Left ventricle myocardium inferior (tissue), 1 donor: ENCODE measurements at regions not wholly inside any gene's neighbourhood (a gene's known extent, or its start where the extent isn't known, plus 50 kb on each side); places are given as distances from the start of the nearest gene placed in this dataset.

Experiments used
- DNase-seq: peaks from one replicate; pipeline ENCODE4 v3.0.0-alpha.2; 2020
- H3K27ac ChIP-seq: fragments of 200-600 bp; replicated peaks from 2 replicates; pipeline ENCODE4 v1.8.0; 2021
- H3K27me3 ChIP-seq: fragments of 200-600 bp; 2 replicates; pipeline ENCODE4 v1.8.0; 2021; ENCODE audit warnings: low read depth
- H3K36me3 ChIP-seq: fragments of 200-600 bp; 2 replicates; pipeline ENCODE4 v1.8.0; 2021
- H3K4me1 ChIP-seq: fragments of 200-600 bp; 2 replicates; pipeline ENCODE4 v1.8.0; 2021
- H3K4me3 ChIP-seq: fragments of 200-600 bp; 2 replicates; pipeline ENCODE4 v1.8.0; 2021; ENCODE audit warnings: mild to moderate bottlenecking, moderate library complexity
- H3K9me3 ChIP-seq: fragments of 200-600 bp; replicated peaks from 2 replicates; pipeline ENCODE4 v1.8.0; 2021
- intact Hi-C: fragments of 100-400 bp; cut with micrococcal nuclease; formaldehyde crosslinking; loops from one replicate; pipeline ENCODE4 v1.11.0; 2022
- TF ChIP-seq, protein P1 (sequence below): fragments of 200-600 bp; IDR thresholded peaks from 2 replicates; pipeline ENCODE4 v1.8.0; 2021; ENCODE audit warnings: antibody characterized with exemption, mild to moderate bottlenecking, borderline replicate concordance
- donor health status: DM: no; HTN: yes; CAD: no; lungs with severe emphysema.

DNA sequence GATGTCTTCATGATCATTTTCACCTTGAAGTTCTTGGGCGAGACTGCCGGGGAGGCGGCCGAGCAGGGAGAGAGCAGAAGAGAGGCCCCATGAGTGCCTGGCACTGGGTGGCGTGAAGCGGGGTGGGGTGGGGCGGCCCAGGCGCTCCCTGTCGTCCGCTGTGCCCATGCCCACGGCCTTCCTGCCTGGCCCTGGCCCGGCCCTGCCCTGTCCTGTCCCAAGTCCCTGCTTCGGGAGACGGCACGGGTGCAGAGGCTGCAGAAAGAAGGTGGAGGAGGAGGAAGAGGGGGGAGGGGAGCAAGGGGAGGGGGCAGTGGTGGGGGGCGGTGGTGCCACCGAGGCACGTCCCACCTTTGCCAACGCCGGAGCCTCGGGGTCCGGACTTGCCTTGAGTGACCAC, 118.4 kb downstream of the PTPRS start:
- no peak for DNase-seq
- H3K9me3 ChIP-seq = no peaks in the 10 kb centered on the region
- no peaks in the 10 kb centered on the region for H3K27me3 ChIP-seq

GRCh38 chr19:5220866-5221265, 119.7 kb downstream of the PTPRS start:
- no peaks in the 10 kb centered on the region for H3K27me3 ChIP-seq
- H3K4me3 ChIP-seq = no peak overlapping the region
- H3K9me3 ChIP-seq = no peaks in the 10 kb centered on the region
- DNase-seq = no peak
- no peak overlapping the region for H3K27ac ChIP-seq
- peaks cover 71% of the 10 kb centered on the region for H3K36me3 ChIP-seq
- no peaks in the 10 kb centered on the region for H3K4me1 ChIP-seq
- intact Hi-C loops = no loop called here
- TF ChIP-seq, protein P1, sequence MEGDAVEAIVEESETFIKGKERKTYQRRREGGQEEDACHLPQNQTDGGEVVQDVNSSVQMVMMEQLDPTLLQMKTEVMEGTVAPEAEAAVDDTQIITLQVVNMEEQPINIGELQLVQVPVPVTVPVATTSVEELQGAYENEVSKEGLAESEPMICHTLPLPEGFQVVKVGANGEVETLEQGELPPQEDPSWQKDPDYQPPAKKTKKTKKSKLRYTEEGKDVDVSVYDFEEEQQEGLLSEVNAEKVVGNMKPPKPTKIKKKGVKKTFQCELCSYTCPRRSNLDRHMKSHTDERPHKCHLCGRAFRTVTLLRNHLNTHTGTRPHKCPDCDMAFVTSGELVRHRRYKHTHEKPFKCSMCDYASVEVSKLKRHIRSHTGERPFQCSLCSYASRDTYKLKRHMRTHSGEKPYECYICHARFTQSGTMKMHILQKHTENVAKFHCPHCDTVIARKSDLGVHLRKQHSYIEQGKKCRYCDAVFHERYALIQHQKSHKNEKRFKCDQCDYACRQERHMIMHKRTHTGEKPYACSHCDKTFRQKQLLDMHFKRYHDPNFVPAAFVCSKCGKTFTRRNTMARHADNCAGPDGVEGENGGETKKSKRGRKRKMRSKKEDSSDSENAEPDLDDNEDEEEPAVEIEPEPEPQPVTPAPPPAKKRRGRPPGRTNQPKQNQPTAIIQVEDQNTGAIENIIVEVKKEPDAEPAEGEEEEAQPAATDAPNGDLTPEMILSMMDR = no peak

More for the DNA sequence above, 118.4 kb downstream of the PTPRS start:
- no peak overlapping the region for H3K27ac ChIP-seq
- H3K4me1 ChIP-seq = no peaks in the 10 kb centered on the region
- intact Hi-C loops = no loop called here
- H3K4me3 ChIP-seq = no peak overlapping the region
- TF ChIP-seq, protein P1 = no peak
- H3K36me3 ChIP-seq = peaks cover 58% of the 10 kb centered on the region

DNA sequence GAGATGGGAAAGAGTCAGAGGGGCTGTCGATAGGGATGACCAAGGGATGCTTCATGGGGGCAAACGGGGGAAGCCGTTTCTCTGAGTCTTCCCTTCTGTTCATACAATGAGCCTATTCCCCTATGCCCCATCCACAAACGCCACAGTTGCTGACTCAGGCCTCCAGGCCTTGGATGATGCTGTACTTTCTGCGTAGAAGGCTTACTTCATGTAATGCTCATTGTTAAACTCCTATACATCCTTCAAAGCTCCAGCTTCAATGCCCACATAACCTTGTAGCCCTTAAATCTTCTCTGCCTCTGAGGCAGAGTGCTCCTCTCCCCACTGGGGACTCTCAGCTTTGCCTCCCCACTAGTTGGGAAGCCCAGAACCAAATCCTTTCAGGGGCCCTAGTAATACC, 120.3 kb downstream of the PTPRS start:
- H3K27ac ChIP-seq = no peak overlapping the region

DNA sequence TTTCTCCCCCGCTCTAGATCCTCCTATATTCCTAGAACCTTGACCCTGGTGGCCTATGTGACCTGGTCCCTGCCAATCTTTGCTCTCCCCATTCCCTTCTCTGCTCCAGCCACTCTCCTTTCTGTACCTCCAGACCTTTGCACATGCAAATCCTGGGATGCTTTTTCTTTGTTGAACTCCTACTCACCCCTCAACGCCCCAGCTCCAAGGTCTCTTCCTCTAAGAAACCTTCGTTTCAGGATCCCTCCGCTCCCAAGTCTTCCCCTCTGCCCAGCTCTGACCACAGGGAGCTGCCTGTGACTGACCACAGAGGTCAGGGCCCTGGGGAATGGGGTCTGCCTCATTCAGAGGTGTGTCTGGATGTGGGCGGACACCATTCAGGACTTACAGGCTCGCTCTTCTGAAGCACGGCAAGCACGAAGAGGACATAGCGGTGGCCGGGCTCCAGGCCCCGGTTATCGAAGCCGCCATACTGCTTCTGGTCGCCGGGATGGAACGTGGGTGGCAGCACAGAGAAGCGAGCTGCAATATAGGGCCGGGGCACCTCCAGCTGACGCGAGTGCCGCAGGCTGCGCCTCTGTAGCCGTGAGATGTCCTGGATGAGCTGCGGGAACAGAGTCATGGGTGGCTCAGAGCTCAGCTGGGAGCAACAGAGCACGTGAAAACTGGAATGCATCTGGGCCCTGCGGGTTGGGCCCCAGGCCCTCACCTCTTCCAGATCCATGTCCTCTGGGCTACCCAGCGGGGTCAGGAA, 120.9 kb downstream of the PTPRS start:
- no peaks in the 10 kb centered on the region for H3K27me3 ChIP-seq
- intact Hi-C loops = no loop called here
- TF ChIP-seq, protein P1 = no peak
- H3K9me3 ChIP-seq = no peaks in the 10 kb centered on the region
- DNase-seq = no peak
- peaks cover 82% of the 10 kb centered on the region for H3K36me3 ChIP-seq
- no peak overlapping the region for H3K4me3 ChIP-seq
- H3K4me1 ChIP-seq = no peaks in the 10 kb centered on the region
- H3K27ac ChIP-seq = no peak overlapping the region

More for the DNA sequence above, 120.3 kb downstream of the PTPRS start:
- no peak for DNase-seq
- TF ChIP-seq, protein P1 = no peak
- intact Hi-C loops = no loop called here
- H3K36me3 ChIP-seq = peaks cover 76% of the 10 kb centered on the region
- H3K27me3 ChIP-seq = no peaks in the 10 kb centered on the region
- no peak overlapping the region for H3K4me3 ChIP-seq
- H3K4me1 ChIP-seq = no peaks in the 10 kb centered on the region
- H3K9me3 ChIP-seq = no peaks in the 10 kb centered on the region

DNA sequence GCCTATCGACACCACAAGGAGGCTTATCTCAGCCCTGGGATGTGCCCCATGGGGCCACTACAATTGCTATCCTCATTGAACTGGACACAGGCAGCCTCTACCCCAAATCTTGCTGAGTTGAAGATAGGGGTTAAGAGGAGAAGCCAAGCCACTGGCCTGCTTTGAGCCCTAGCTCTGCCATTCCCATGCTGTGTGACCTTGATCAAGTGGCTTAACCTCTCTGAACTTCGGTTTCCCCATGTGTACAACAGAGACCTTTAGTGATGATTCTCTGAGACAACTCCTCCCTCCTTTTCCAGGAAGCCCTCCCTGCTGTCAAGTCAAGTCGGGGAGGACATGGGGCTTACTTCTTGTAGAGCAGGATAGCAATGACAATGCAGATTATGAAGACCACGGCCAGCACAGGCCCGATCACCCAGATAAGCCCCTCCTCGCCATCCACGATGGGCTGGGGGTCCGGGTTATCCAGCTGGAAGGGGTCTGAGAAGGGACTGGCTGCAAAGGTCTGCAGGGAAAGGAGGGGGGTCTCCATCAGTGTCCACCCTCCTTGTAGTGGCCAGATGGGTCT, 121.6 kb downstream of the PTPRS start:
- Histone ChIP-seq H3K36me3 (peaks cover 89% of the 10 kb centered on the region), H3K4me3 (no peak overlapping the region), H3K27me3 (no peaks in the 10 kb centered on the region), H3K4me1 (no peaks in the 10 kb centered on the region), H3K9me3 (no peaks in the 10 kb centered on the region), H3K27ac (no peak overlapping the region)
- DNase-seq = no peak
- intact Hi-C loops = no loop called here
- TF ChIP-seq, protein P1 = no peak
